Caco-2 (cell line): ENCODE measurements at regions not wholly inside any gene's neighbourhood (a gene's known extent, or its start where the extent isn't known, plus 50 kb on each side); places are given as distances from the start of the nearest gene placed in this dataset.

Source experiments
- BruUV-seq: library from RNA; stranded (reverse); fragments of 400-500 nt; replicated peaks from 2 replicates; lab custom pipeline; 2021; lab: Mats Ljungman, UMichigan
- CTCF ChIA-PET: fragments of 300-600 bp; sonication (Branson Sonifier 250); formaldehyde crosslinking; loops from one replicate; lab custom pipeline; 2022; ENCODE audit warnings: antibody characterized with exemption; lab: Charles Lee
- POLR2A ChIA-PET: fragments of 300-600 bp; sonication (Branson Sonifier 250); formaldehyde crosslinking; loops from one replicate; lab custom pipeline; 2022; ENCODE audit warnings: antibody characterized with exemption; lab: Charles Lee
- DNase-seq, 2 experiments: peaks; one replicate each; pipeline versions ENCODE4 v3.0.0 to v3.0.0-alpha.2; 2020 to 2022
- H3K27me3 ChIP-seq: replicated peaks from 2 replicates; pipeline ENCODE4 v1.6.0; 2011; ENCODE audit warnings: low read length; ENCODE audit not compliant: control insufficient read depth, insufficient read depth
- H3K36me3 ChIP-seq: 2 replicates; pipeline ENCODE4 v1.5.1; 2011; ENCODE audit warnings: low read length; ENCODE audit not compliant: control insufficient read depth, insufficient read depth
- H3K4me1 ChIP-seq: fragments of 250-450 bp; sonication (Bioruptor Pico); 2 replicates; pipeline ENCODE4 v1.5.1; 2020; ENCODE audit warnings: mild to moderate bottlenecking
- H3K4me3 ChIP-seq: 2 replicates; pipeline ENCODE4 v1.5.1; 2011; ENCODE audit warnings: low read depth, mild to moderate bottlenecking, control low read depth, low read length
- H3K9me3 ChIP-seq: fragments of 250-450 bp; sonication (Bioruptor Pico); 2 replicates; pipeline ENCODE4 v1.5.1; 2020; ENCODE audit warnings: mild to moderate bottlenecking, moderate library complexity
- H3K27ac Mint-ChIP-seq: one replicate; pipeline ENCODE4 v1.8.0; 2022; ENCODE audit warnings: mixed read lengths; ENCODE audit not compliant: unreplicated experiment
- H3K27me3 Mint-ChIP-seq: one replicate; pipeline ENCODE4 v1.8.0; 2022; ENCODE audit warnings: mixed read lengths; ENCODE audit not compliant: insufficient read depth, unreplicated experiment
- H3K36me3 Mint-ChIP-seq: one replicate; pipeline ENCODE4 v1.8.0; 2022; ENCODE audit warnings: mild to moderate bottlenecking, mixed read lengths; ENCODE audit not compliant: insufficient read depth, unreplicated experiment
- H3K4me1 Mint-ChIP-seq: one replicate; pipeline ENCODE4 v1.8.0; 2022; ENCODE audit warnings: low read depth, mixed read lengths; ENCODE audit not compliant: unreplicated experiment
- H3K4me3 Mint-ChIP-seq: one replicate; pipeline ENCODE4 v1.8.0; 2022; ENCODE audit warnings: mild to moderate bottlenecking, moderate library complexity, mixed read lengths; ENCODE audit not compliant: unreplicated experiment
- H3K9me3 Mint-ChIP-seq: one replicate; pipeline ENCODE4 v1.8.0; 2022; ENCODE audit warnings: mixed read lengths; ENCODE audit not compliant: unreplicated experiment
- intact Hi-C: fragments of 100-400 bp; cut with micrococcal nuclease; formaldehyde crosslinking; loops from one replicate; pipeline ENCODE4 v1.10.0; 2022; ENCODE audit not compliant: unreplicated experiment
- TF ChIP-seq, protein P1 (sequence below), 2 experiments: fragments of 200-600 bp in 1 of 2; IDR thresholded peaks; 1 replicate in 1 of 2; 2 replicates in 1 of 2; pipeline versions ENCODE4 v1.5.1 to v1.8.0; 2011 to 2022; ENCODE audit warnings: antibody characterized with exemption in 1 of 2, control low read depth in 1 of 2, inconsistent platforms in 1 of 2, low read depth in 1 of 2, low read length in 1 of 2, mild to moderate bottlenecking in 1 of 2, moderate library complexity in 1 of 2; ENCODE audit not compliant: insufficient read depth in 1 of 2, severe bottlenecking in 1 of 2, unreplicated experiment in 1 of 2

DNA sequence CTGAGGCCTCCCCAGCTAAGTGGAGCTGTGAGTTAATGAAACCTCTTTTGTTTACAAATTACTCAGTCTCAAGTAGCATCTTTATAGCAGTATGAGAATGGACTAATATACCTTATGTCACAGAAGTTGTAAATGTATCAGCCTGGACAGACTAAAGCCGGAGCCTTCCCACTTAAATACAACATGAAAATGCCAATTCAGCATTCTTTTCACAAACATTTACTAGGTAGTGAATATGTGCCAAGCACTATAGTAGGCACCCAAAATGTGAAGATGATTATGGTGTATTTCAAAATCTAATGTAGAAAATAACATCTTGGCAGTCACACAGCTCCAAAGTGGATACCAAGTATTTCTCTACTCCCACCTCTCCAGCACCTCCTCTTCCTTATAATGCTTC lies 693.0 kb downstream of the KCNJ2 start:
- Mint-ChIP-seq H3K4me1 (no peaks in the 10 kb centered on the region), H3K9me3 (peaks cover 52% of the 10 kb centered on the region), H3K4me3 (no peak overlapping the region), H3K36me3 (no peaks in the 10 kb centered on the region), H3K27ac (no peak overlapping the region), H3K27me3 (no peaks in the 10 kb centered on the region)
- Histone ChIP-seq H3K27me3 (no peaks in the 10 kb centered on the region), H3K4me1 (no peaks in the 10 kb centered on the region; the same call in 1 of the 2 replicates), H3K36me3 (no peaks in the 10 kb centered on the region), H3K4me3 (no peak overlapping the region), H3K9me3 (peaks cover 10% of the 10 kb centered on the region)
- DNase-seq = no peak
- intact Hi-C loops = no loop called here
- TF ChIP-seq, protein P1, sequence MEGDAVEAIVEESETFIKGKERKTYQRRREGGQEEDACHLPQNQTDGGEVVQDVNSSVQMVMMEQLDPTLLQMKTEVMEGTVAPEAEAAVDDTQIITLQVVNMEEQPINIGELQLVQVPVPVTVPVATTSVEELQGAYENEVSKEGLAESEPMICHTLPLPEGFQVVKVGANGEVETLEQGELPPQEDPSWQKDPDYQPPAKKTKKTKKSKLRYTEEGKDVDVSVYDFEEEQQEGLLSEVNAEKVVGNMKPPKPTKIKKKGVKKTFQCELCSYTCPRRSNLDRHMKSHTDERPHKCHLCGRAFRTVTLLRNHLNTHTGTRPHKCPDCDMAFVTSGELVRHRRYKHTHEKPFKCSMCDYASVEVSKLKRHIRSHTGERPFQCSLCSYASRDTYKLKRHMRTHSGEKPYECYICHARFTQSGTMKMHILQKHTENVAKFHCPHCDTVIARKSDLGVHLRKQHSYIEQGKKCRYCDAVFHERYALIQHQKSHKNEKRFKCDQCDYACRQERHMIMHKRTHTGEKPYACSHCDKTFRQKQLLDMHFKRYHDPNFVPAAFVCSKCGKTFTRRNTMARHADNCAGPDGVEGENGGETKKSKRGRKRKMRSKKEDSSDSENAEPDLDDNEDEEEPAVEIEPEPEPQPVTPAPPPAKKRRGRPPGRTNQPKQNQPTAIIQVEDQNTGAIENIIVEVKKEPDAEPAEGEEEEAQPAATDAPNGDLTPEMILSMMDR (IDR thresholded peaks at IDR 0.05; ENCODE audit: insufficient read depth in 1 of 2, low read depth in 1 of 2, low read length in 1 of 2, severe bottlenecking in 1 of 2, unreplicated experiment in 1 of 2) = no peak
- CTCF ChIA-PET = no interaction called here
- POLR2A ChIA-PET = no interaction called here
- no TSS peak for BruUV-seq

DNA sequence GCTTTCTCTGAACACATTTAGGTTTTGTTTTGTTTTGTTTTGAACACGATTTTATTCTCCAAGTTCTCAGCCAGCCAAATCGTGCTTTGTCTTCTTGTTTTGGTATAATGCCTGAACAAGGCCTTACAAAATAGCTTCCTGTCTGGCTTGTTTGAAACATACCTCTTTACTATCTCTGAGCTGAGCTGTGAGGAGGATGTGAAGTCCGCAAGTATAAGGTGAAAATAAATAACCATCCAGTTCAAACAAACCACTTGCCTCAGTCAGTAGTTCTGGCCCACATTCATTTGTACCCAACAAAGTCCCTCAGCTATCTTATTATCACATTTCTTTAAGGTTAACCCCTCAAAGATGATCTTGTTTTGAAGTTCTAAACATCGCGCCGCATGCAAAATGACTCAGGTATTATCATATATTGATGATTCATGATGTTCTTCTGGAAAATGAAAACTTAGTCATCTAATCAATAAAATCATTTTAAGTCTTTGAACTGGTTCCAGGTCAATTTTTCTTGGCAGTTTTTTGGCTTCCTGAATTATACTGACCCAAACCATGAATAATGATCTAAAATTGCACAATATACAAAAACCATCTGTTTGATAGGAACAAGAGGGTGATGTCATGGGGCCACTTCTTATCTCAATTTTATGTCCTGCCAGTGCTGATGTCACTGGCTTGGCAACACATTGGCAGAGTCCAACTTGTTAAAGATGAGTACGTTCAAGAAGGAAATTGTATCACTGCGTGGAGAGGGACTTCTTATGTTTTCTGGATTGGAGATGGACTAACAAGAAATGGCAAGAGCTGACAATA lies 694.3 kb downstream of the KCNJ2 start:
- Mint-ChIP-seq H3K4me1 (peaks cover 6% of the 10 kb centered on the region), H3K4me3 (no peak overlapping the region), H3K27ac (no peak overlapping the region), H3K36me3 (no peaks in the 10 kb centered on the region), H3K27me3 (no peaks in the 10 kb centered on the region), H3K9me3 (peaks cover 52% of the 10 kb centered on the region)
- ChIA-PET CTCF (no interaction called here), POLR2A (no interaction called here)
- Histone ChIP-seq H3K36me3 (no peaks in the 10 kb centered on the region), H3K27me3 (no peaks in the 10 kb centered on the region), H3K4me1 (peaks cover 7% of the 10 kb centered on the region; the same call in 1 of the 2 replicates), H3K9me3 (peaks cover 8% of the 10 kb centered on the region), H3K4me3 (no peak overlapping the region)
- BruUV-seq = no TSS peak
- intact Hi-C loops = no loop called here
- TF ChIP-seq, protein P1 (IDR thresholded peaks at IDR 0.05; ENCODE audit: insufficient read depth in 1 of 2, low read depth in 1 of 2, low read length in 1 of 2, severe bottlenecking in 1 of 2, unreplicated experiment in 1 of 2) = no peak
- DNase-seq = no peak

DNA sequence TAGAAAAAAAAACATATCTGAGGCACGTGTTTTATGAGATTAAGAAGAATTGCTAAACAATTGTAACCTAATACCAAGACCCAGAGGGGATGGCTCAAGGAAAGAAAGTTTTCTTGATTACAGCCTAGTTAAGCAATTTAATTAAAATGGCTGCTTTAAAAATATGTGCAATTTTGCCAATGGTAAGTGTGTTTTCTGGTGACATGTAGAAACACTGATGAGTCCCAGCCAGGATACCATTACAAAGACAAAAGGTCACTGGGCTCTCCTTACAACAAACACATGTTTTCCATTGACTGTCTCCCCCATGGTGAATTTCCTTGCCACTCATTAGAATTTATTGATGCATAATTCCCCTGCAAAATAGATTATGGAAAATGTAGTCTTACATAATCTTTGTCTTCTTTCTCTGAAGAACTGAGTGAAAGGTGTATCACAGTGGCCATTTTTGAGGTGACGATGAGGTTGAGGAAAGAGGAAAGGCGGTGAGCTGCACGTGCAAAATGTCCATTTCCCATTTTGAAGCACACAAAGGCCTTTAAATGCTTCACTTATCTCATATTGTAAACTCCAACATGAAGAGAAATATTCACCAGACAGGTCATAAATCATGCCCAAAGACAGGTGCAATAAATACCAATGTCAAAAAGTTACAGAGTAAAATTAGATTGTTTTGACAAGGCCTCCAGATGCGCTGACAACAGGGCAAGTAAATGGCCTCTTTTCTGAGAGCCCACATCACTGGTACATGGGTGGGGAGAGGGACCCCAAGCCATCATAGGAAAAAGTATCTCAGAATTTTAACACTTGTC lies 696.9 kb downstream of the KCNJ2 start:
- Mint-ChIP-seq H3K36me3 (no peaks in the 10 kb centered on the region), H3K27ac (no peak overlapping the region), H3K27me3 (no peaks in the 10 kb centered on the region), H3K4me3 (no peak overlapping the region), H3K4me1 (peaks cover 6% of the 10 kb centered on the region), H3K9me3 (peaks cover 36% of the 10 kb centered on the region)
- no peaks in the 10 kb centered on the region for H3K27me3 ChIP-seq
- DNase-seq = peak; percentile 41 to 46
- no TSS peak for BruUV-seq
- intact Hi-C loops = no loop called here
- H3K4me1 ChIP-seq = peaks cover 11% of the 10 kb centered on the region
- H3K4me3 ChIP-seq = no peak overlapping the region
- CTCF ChIA-PET = no interaction called here
- H3K36me3 ChIP-seq = no peaks in the 10 kb centered on the region
- POLR2A ChIA-PET = no interaction called here
- TF ChIP-seq, protein P1 (IDR thresholded peaks at IDR 0.05; ENCODE audit: insufficient read depth in 1 of 2, low read depth in 1 of 2, low read length in 1 of 2, severe bottlenecking in 1 of 2, unreplicated experiment in 1 of 2) = no peak
- H3K9me3 ChIP-seq = no peaks in the 10 kb centered on the region; the same call in 1 of the 2 replicates
